ENCODE measurements at regions not wholly inside any gene's neighbourhood (a gene's known extent, or its start where the extent isn't known, plus 50 kb on each side); places are given as distances from the start of the nearest gene placed in this dataset.

GRCh38 chrX:137988470-137988869 lies 422.5 kb downstream of the ZIC3 start:
- TF ChIP-seq MYC (IDR thresholded peaks at IDR 0.05; ENCODE audit: low read depth, low read length) (no peak), POLR2A (IDR thresholded peaks at IDR 0.05; ENCODE audit: extremely low read depth, insufficient read length) (no peak), CTCF (IDR thresholded peaks at IDR 0.05; ENCODE audit: low read depth, low read length) (no peak), MAX (IDR thresholded peaks at IDR 0.05; ENCODE audit: low read depth, low read length) (no peak)

Data from NB4 (cell line).